ENCODE measurements at regions not wholly inside any gene's neighbourhood (a gene's known extent, or its start where the extent isn't known, plus 50 kb on each side); places are given as distances from the start of the nearest gene placed in this dataset.
A peak's percentile ranks its signal among the peaks of the same experiment; 100 is the strongest.

DNA sequence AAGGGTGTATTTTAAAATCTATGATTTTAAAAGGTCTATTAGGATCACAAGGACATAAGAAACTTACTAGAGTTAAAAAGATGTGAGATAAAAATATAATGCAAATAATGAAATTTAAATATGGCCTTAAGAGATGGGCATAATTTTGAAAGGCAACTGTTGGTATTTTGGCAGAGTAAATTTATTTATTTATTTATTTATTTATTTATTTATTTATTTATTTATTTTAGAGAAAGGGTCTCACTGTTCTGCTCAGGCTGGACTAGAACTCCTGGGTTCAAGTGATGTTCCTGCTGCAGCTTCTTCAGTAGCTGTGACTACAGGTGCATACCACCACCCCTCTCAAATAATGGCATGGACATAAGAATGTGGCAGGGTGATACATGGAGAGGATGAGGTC, 932.1 kb upstream of the LCORL start:
- H3K4me3 ChIP-seq (ENCODE audit: low read length), result no peak overlapping the region
- intact Hi-C loops (cut with DNase I), result no loop called here
- no peaks in the 10 kb centered on the region for H3K27me3 ChIP-seq (ENCODE audit: control insufficient read depth, insufficient read depth)
- H3K9me3 ChIP-seq (ENCODE audit: control insufficient read depth, low read length), result no peaks in the 10 kb centered on the region
- ATAC-seq, result no peak
- H3K27ac ChIP-seq (ENCODE audit: low read length), result no peak overlapping the region
- no peaks in the 10 kb centered on the region for H3K4me1 ChIP-seq (ENCODE audit: control insufficient read depth, insufficient read depth, low read length)
- DNase-seq, result no peak

DNA sequence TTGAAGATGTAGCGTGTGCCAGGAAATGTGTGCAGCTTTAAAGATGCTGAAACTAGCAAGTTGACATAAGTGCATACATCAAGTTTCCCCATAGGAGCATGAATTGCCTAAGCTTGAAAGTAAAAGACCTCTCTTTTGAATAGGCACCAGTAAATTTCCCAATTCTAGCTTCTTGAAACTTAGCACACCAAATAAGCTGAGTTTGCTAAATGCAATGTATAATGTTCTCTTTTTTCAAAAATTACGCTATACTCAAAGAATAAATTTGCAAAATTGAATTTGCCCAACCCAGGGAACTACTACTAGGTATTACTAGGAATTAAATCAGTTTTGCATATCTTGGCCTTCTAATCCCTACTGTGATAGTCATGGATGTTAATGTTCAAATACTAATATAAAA, 923.9 kb upstream of the LCORL start:
- Histone ChIP-seq H3K27me3 (ENCODE audit: control insufficient read depth, insufficient read depth) (no peaks in the 10 kb centered on the region), H3K4me1 (ENCODE audit: control insufficient read depth, insufficient read depth, low read length) (no peaks in the 10 kb centered on the region), H3K4me3 (ENCODE audit: low read length) (no peak overlapping the region), H3K27ac (ENCODE audit: low read length) (no peak overlapping the region), H3K9me3 (ENCODE audit: control insufficient read depth, low read length) (no peaks in the 10 kb centered on the region)
- no peak for ATAC-seq
- DNase-seq, result no peak
- intact Hi-C loops (cut with DNase I), result no loop called here
- WGBS, result 90% methylated on average over 2 of the region's 2 CpGs

DNA sequence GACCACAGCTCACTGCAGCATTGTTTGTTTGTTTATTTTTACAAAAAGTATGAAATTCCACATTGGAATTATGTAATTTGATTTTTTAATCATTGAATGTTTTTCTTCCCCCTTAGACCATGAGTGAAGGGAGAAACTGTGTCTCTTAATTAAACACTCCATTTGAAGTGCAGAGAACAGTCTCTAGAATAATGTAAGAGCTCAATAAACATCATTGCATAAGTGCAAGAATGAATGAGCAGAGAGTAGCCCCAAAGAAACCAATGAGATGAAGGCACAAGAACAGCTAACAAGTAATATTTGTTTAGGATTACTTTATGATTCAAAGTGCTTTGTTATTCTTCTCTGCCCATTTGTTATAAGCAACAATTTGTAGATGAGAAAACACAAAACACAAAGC, 921.3 kb upstream of the LCORL start:
- no peak for DNase-seq
- ATAC-seq, result no peak
- Histone ChIP-seq H3K9me3 (ENCODE audit: control insufficient read depth, low read length) (no peaks in the 10 kb centered on the region), H3K4me1 (ENCODE audit: control insufficient read depth, insufficient read depth, low read length) (no peaks in the 10 kb centered on the region), H3K27me3 (ENCODE audit: control insufficient read depth, insufficient read depth) (no peaks in the 10 kb centered on the region), H3K27ac (ENCODE audit: low read length) (no peak overlapping the region), H3K4me3 (ENCODE audit: low read length) (no peak overlapping the region)
- intact Hi-C loops (cut with DNase I), result no loop called here

DNA sequence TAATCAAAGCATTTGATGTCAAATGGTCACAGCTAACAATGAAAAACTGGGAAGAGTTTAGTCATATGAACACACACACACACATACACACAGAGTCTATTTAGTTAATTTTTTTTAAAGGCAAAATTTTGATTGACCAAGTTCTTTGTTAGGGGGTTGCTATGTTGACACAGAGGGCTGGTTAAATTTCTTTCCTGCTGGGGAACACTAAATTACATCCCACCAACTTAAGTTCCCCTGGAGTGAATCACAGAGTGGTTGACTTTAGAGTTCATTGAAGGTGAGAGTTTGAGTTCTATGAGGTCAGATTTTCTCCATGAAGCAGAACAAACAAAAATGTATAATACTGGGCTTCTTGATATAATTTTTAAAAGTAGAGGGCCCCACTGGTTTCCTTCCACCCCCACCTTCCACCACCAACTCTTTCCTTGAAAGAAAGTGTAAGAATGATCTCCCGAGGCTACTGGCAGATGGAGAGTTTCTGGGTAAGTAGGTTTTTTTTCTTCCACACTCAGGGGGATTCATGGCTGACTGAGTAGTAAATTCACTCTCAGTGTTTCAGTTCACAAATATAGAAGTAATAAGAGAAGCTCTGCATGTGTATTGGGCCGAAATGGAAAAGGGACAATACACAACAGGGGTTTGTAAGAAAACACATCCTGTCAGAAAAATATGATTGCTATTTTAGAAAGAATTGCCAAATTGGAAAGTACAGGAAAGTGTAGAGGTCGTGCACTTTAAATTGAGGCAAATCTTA, 917.0 kb upstream of the LCORL start:
- no peaks in the 10 kb centered on the region for H3K27me3 ChIP-seq (ENCODE audit: control insufficient read depth, insufficient read depth)
- DNase-seq, result no peak
- no peak overlapping the region for H3K4me3 ChIP-seq (ENCODE audit: low read length)
- no peak for ATAC-seq
- WGBS, result 38% methylated on average over 3 of the region's 3 CpGs
- intact Hi-C loops (cut with DNase I), result loop anchor here in 3 of 4 donors (10.0 kb wide), 1 partner anchor 244 kb away; no protein-coding TSS in a partner anchor
- H3K9me3 ChIP-seq (ENCODE audit: control insufficient read depth, low read length), result no peaks in the 10 kb centered on the region
- H3K4me1 ChIP-seq (ENCODE audit: control insufficient read depth, insufficient read depth, low read length), result no peaks in the 10 kb centered on the region
- H3K27ac ChIP-seq (ENCODE audit: low read length), result no peak overlapping the region

DNA sequence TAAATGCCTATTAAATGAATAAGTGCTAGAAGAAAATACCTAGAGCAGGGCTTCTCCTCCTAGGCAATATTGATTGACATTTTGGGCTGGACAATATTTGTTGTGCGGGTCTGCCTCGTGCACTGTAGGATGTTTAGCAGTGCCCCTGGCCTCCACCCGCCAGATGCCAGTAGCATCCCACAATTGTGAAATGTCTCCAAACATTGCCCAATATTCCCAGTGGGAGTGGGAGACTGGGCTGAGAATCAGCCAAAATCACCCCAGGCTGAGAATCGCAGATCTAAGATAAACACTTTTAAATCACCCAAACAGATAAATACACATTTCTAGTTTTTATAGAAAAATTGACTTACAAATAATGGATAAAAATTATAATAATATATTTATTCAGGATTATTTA, 916.2 kb upstream of the LCORL start:
- 93% methylated on average over 4 of the region's 4 CpGs for WGBS
- no peaks in the 10 kb centered on the region for H3K4me1 ChIP-seq (ENCODE audit: control insufficient read depth, insufficient read depth, low read length)
- no peak overlapping the region for H3K27ac ChIP-seq (ENCODE audit: low read length)
- intact Hi-C loops (cut with DNase I), result loop anchor here in 3 of 4 donors (10.0 kb wide), 1 partner anchor 243 kb away; no protein-coding TSS in a partner anchor
- no peaks in the 10 kb centered on the region for H3K9me3 ChIP-seq (ENCODE audit: control insufficient read depth, low read length)
- DNase-seq (no peak), ATAC-seq (no peak)
- H3K27me3 ChIP-seq (ENCODE audit: control insufficient read depth, insufficient read depth), result no peaks in the 10 kb centered on the region
- H3K4me3 ChIP-seq (ENCODE audit: low read length), result no peak overlapping the region

DNA sequence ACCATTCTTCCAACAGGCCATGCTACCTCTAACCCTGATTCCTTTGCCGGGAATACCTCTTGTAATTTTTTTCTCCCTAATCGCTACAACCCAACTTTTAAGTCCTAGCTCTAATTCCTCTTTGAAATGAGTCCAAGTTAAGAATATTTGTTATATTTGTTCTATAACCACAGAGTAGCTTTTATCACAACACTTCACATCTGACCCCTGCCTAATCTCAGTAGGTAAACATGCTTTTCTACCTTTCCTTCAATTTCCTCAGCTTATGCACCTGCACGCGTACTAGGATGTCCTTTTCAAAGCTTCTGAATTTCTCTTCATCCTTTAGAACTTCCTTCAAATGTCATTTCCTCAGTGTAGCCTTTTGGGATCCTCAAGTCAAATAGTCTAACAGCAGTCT, 915.5 kb upstream of the LCORL start:
- intact Hi-C loops (cut with DNase I), result loop anchor here in 3 of 4 donors (10.0 kb wide), 1 partner anchor 242 kb away; no protein-coding TSS in a partner anchor
- WGBS, result 97% methylated on average over 4 of the region's 4 CpGs
- no peak for DNase-seq

DNA sequence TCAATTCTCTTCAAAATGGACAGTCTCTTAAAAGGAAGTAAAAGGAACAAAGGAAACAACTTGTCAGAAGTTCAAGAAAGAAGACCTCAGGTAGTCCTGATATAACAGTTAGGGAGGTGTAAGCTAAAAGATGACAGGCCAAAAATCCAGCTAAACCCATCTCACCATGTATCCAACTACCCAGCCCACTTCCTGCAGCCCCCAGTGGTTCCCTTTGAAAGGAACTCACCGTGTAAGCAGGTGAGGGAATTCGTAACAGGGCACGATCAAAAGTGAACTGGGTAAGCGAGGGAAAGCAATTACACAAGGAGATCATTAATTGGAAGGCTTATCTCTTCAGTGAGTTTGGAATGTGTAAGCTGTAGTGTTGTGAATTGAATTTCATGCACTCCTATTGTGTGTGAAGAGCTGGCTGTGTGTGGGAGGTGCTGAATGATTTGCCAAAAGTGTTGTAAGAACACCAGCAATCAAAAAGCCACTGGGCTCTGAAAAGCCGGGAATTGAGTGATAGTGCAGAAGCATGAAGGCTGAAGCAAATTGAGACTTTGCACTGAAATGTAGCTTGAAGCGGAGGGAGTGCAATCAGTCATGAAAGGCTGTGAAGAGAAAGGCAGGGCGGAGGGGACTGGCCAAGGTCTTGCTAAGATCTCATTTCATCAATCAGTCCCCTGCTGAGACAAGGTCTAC, 914.2 kb upstream of the LCORL start:
- WGBS, result 52% methylated on average over 7 of the region's 7 CpGs
- H3K27ac ChIP-seq (ENCODE audit: low read length), result no peak overlapping the region
- H3K4me1 ChIP-seq (ENCODE audit: control insufficient read depth, insufficient read depth, low read length), result no peaks in the 10 kb centered on the region
- DNase-seq, result no peak
- intact Hi-C loops (cut with DNase I), result loop anchor here in 3 of 4 donors (10.0 kb wide), 1 partner anchor 241 kb away; no protein-coding TSS in a partner anchor
- no peaks in the 10 kb centered on the region for H3K9me3 ChIP-seq (ENCODE audit: control insufficient read depth, low read length)
- no peak overlapping the region for H3K4me3 ChIP-seq (ENCODE audit: low read length)
- ATAC-seq, result no peak
- H3K27me3 ChIP-seq (ENCODE audit: control insufficient read depth, insufficient read depth), result no peaks in the 10 kb centered on the region

More for the DNA sequence above, 915.5 kb upstream of the LCORL start:
- no peaks in the 10 kb centered on the region for H3K9me3 ChIP-seq (ENCODE audit: control insufficient read depth, low read length)
- no peak for ATAC-seq
- H3K27me3 ChIP-seq (ENCODE audit: control insufficient read depth, insufficient read depth), result no peaks in the 10 kb centered on the region
- no peak overlapping the region for H3K4me3 ChIP-seq (ENCODE audit: low read length)
- H3K4me1 ChIP-seq (ENCODE audit: control insufficient read depth, insufficient read depth, low read length), result no peaks in the 10 kb centered on the region
- no peak overlapping the region for H3K27ac ChIP-seq (ENCODE audit: low read length)

DNA sequence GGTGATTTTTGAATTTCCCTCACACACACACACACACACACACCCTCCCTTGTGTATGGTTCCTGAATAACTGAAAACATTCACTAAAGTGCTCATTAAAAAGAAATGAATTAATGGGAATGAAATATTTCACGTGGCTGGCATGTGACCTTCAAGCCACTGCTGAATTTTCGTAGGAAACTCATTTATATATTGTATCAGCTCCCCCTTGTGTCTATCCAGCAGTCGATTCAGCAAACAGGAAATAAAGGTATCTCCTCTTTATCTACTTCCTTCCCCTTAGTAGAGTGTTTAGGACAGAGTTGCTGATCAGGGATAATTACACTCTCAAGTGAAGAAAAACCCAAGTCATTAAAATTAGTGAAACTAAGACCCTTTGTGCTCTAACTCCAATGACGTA, 912.6 kb upstream of the LCORL start:
- no peak overlapping the region for H3K4me3 ChIP-seq (ENCODE audit: low read length)
- DNase-seq (no peak), ATAC-seq (no peak)
- no peaks in the 10 kb centered on the region for H3K9me3 ChIP-seq (ENCODE audit: control insufficient read depth, low read length)
- intact Hi-C loops (cut with DNase I), result loop anchor here (5.0 to 10.0 kb wide), 2 partner anchors 239 to 247 kb away; no protein-coding TSS in a partner anchor
- no peaks in the 10 kb centered on the region for H3K4me1 ChIP-seq (ENCODE audit: control insufficient read depth, insufficient read depth, low read length)
- WGBS, result 30% methylated on average over 4 of the region's 4 CpGs
- H3K27ac ChIP-seq (ENCODE audit: low read length), result no peak overlapping the region
- H3K27me3 ChIP-seq (ENCODE audit: control insufficient read depth, insufficient read depth), result no peaks in the 10 kb centered on the region

DNA sequence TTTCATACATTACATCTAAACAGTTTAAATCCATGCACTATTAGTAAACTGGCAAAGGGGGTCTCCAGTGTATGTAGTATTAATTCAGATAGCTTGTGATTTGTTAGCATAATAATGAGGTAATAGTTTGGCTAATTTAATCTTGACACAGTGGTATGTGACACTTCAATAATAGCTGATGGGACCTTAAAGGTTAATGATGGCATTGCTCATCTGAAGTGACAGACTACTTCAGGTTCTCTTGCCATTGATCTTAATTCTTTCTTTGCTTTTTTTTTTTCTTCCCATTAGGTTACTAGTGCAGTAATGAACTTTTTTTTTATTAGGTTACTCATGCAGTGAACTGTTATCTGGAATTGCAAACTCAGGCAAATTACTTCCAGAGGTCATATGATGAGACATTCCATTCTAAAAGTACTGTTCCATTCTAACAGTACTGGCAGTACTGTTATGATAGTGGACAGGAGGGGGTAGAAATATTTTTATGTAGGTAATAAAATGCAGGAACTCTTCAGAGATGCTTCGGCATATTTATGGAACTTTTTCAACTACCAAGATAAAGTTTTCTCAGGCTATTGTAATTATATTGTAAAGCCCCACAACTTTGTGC, 911.3 kb upstream of the LCORL start:
- H3K27ac ChIP-seq (ENCODE audit: low read length), result no peak overlapping the region
- ATAC-seq (peak; percentile 53 to 60), DNase-seq (no peak)
- no peak overlapping the region for H3K4me3 ChIP-seq (ENCODE audit: low read length)
- WGBS, result 70% methylated on average over 1 of the region's 1 CpG
- no peaks in the 10 kb centered on the region for H3K27me3 ChIP-seq (ENCODE audit: control insufficient read depth, insufficient read depth)
- intact Hi-C loops (cut with DNase I), result loop anchor here (5.0 to 10.0 kb wide), 2 partner anchors 238 to 246 kb away; no protein-coding TSS in a partner anchor
- H3K9me3 ChIP-seq (ENCODE audit: control insufficient read depth, low read length), result no peaks in the 10 kb centered on the region
- no peaks in the 10 kb centered on the region for H3K4me1 ChIP-seq (ENCODE audit: control insufficient read depth, insufficient read depth, low read length)

DNA sequence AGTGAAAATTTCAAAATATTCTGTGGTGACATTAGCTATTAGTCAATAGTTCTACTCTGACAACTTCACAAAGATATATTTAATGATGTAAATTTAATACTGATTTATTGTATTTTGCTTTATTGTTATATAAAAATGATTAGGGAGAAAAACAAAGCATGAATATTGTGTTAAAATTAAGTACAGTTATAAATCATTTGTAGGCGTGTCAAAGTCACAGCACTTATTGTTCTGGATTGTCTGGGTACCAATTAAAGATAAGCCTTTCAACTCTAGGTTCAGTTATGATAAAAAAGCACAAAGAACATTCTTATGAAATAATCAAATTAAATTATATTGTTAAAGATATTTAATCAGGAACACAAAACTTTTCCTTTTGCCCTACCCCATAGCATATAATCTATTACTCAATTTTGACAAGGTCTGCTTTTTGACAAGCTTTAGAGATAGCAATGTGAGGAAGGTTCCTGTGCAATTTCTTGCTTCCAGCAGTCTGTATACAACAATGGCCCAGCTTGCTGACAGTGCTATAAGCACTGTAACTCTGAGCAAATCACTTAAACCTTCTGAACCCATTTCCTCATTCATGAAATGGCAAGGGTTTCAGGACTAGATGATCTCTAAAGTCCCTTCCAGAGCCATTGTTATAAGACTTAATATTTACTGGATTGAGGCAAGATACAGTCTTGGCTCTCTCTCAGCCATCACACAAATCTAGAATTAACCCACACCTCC, 910.3 kb upstream of the LCORL start:
- Histone ChIP-seq H3K4me1 (ENCODE audit: control insufficient read depth, insufficient read depth, low read length) (no peaks in the 10 kb centered on the region), H3K9me3 (ENCODE audit: control insufficient read depth, low read length) (no peaks in the 10 kb centered on the region), H3K27ac (ENCODE audit: low read length) (no peak overlapping the region), H3K4me3 (ENCODE audit: low read length) (no peak overlapping the region), H3K27me3 (ENCODE audit: control insufficient read depth, insufficient read depth) (no peaks in the 10 kb centered on the region)
- ATAC-seq (no peak), DNase-seq (no peak)
- intact Hi-C loops (cut with DNase I), result loop anchor here (5.0 to 10.0 kb wide), 2 partner anchors 237 to 245 kb away; no protein-coding TSS in a partner anchor
- 59% methylated on average over 1 of the region's 1 CpG for WGBS

Measured in right cardiac atrium (tissue), 5 donors.